K562 (cell line): ENCODE measurements at regions not wholly inside any gene's neighbourhood (a gene's known extent, or its start where the extent isn't known, plus 50 kb on each side); places are given as distances from the start of the nearest gene placed in this dataset.
A peak's percentile ranks its signal among the peaks of the same experiment; 100 is the strongest.

ENCODE experiments used
- E4F1 ChIP-seq: fragments of 250-450 bp; sonication (Bioruptor Pico); IDR thresholded peaks from 2 replicates; pipeline ENCODE4 v1.5.0; 2021; ENCODE audit warnings: mild to moderate bottlenecking, borderline replicate concordance
- ELF2 ChIP-seq: fragments of 250-450 bp; sonication (Bioruptor Pico); IDR thresholded peaks from 2 replicates; pipeline ENCODE4 v1.5.0; 2021; ENCODE audit warnings: mild to moderate bottlenecking
- ETS2 ChIP-seq: IDR thresholded peaks from 2 replicates; pipeline ENCODE4 v1.6.1; 2016; ENCODE audit warnings: borderline replicate concordance, missing genetic modification characterization, mild to moderate bottlenecking, moderate library complexity, missing compliant biosample characterization; ENCODE audit not compliant: poor library complexity, severe bottlenecking
- GATAD2A ChIP-seq: fragments of 450-650 bp; IDR thresholded peaks from 2 replicates; pipeline ENCODE4 v1.6.1; 2017
- MCM7 ChIP-seq, 2 experiments: fragments of 450-650 bp; IDR thresholded peaks; 2 replicates each; pipeline ENCODE4 v1.6.1; 2016 to 2018
- NCOA4 ChIP-seq: fragments of 450-650 bp; IDR thresholded peaks from 2 replicates; pipeline ENCODE4 v1.6.1; 2018; ENCODE audit warnings: mild to moderate bottlenecking; ENCODE audit not compliant: partially characterized antibody
- SUPT5H ChIP-seq: fragments of 450-650 bp; IDR thresholded peaks from 2 replicates; pipeline ENCODE4 v1.6.1; 2016
- ZBTB2 ChIP-seq: fragments of 450-650 bp; IDR thresholded peaks from 2 replicates; pipeline ENCODE4 v1.6.1; 2016; ENCODE audit warnings: antibody characterized with exemption
- TF ChIP-seq, protein P1 (sequence below), 2 experiments: fragments of 450-650 bp; formaldehyde crosslinking in 1 of 2; IDR thresholded peaks; 2 replicates each; pipeline versions ENCODE4 v1.4.0 to v1.6.1; 2014 to 2020; ENCODE audit warnings: mild to moderate bottlenecking in 2 of 2, borderline replicate concordance in 1 of 2, low read depth in 1 of 2
- TF ChIP-seq, protein P2 (sequence below): sonication (generic); formaldehyde crosslinking; IDR thresholded peaks from 2 replicates; pipeline ENCODE4 v1.8.1; 2023; ENCODE audit warnings: mild to moderate bottlenecking, missing genetic modification reagents
- TF ChIP-seq, protein P3 (sequence below): fragments of 450-650 bp; conservative IDR thresholded peaks from 2 replicates; pipeline ENCODE4 v1.6.1; 2016; ENCODE audit warnings: missing genetic modification characterization, low read depth, mild to moderate bottlenecking, missing compliant biosample characterization, moderate library complexity

GRCh38 chr6:109877028-109878004 lies 100.8 kb upstream of the GPR6 start (continued):
- TF ChIP-seq, protein P1, sequence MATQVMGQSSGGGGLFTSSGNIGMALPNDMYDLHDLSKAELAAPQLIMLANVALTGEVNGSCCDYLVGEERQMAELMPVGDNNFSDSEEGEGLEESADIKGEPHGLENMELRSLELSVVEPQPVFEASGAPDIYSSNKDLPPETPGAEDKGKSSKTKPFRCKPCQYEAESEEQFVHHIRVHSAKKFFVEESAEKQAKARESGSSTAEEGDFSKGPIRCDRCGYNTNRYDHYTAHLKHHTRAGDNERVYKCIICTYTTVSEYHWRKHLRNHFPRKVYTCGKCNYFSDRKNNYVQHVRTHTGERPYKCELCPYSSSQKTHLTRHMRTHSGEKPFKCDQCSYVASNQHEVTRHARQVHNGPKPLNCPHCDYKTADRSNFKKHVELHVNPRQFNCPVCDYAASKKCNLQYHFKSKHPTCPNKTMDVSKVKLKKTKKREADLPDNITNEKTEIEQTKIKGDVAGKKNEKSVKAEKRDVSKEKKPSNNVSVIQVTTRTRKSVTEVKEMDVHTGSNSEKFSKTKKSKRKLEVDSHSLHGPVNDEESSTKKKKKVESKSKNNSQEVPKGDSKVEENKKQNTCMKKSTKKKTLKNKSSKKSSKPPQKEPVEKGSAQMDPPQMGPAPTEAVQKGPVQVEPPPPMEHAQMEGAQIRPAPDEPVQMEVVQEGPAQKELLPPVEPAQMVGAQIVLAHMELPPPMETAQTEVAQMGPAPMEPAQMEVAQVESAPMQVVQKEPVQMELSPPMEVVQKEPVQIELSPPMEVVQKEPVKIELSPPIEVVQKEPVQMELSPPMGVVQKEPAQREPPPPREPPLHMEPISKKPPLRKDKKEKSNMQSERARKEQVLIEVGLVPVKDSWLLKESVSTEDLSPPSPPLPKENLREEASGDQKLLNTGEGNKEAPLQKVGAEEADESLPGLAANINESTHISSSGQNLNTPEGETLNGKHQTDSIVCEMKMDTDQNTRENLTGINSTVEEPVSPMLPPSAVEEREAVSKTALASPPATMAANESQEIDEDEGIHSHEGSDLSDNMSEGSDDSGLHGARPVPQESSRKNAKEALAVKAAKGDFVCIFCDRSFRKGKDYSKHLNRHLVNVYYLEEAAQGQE (IDR thresholded peaks at IDR 0.05; ENCODE audit: borderline replicate concordance) = no peak
- TF ChIP-seq, protein P1 (CRISPR knock-in tag; IDR thresholded peaks at IDR 0.05; ENCODE audit: low read depth) = 0 out of 2 replicates have a peak, but pooled peaks have one; percentile 14
- TF ChIP-seq ETS2 (tag) (no peak), SUPT5H (no peak), GATAD2A (no peak), ZBTB2 (no peak), MCM7 (IDR thresholded peaks at IDR 0.05) (no peak), NCOA4 (no peak), ELF2 (no peak), E4F1 (CRISPR knock-in tag) (no peak)
- TF ChIP-seq, protein P2, sequence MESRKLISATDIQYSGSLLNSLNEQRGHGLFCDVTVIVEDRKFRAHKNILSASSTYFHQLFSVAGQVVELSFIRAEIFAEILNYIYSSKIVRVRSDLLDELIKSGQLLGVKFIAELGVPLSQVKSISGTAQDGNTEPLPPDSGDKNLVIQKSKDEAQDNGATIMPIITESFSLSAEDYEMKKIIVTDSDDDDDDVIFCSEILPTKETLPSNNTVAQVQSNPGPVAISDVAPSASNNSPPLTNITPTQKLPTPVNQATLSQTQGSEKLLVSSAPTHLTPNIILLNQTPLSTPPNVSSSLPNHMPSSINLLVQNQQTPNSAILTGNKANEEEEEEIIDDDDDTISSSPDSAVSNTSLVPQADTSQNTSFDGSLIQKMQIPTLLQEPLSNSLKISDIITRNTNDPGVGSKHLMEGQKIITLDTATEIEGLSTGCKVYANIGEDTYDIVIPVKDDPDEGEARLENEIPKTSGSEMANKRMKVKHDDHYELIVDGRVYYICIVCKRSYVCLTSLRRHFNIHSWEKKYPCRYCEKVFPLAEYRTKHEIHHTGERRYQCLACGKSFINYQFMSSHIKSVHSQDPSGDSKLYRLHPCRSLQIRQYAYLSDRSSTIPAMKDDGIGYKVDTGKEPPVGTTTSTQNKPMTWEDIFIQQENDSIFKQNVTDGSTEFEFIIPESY = no peak
- TF ChIP-seq, protein P3, sequence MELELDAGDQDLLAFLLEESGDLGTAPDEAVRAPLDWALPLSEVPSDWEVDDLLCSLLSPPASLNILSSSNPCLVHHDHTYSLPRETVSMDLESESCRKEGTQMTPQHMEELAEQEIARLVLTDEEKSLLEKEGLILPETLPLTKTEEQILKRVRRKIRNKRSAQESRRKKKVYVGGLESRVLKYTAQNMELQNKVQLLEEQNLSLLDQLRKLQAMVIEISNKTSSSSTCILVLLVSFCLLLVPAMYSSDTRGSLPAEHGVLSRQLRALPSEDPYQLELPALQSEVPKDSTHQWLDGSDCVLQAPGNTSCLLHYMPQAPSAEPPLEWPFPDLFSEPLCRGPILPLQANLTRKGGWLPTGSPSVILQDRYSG (tag) = peak; percentile 79
